GM12891 (cell line): ENCODE measurements at regions not wholly inside any gene's neighbourhood (a gene's known extent, or its start where the extent isn't known, plus 50 kb on each side); places are given as distances from the start of the nearest gene placed in this dataset.

Source experiments
- POLR2A ChIP-seq: IDR thresholded peaks from 2 replicates; pipeline ENCODE4 v1.6.1; 2011; ENCODE audit warnings: low read depth, low read length, control low read depth
- POLR2AphosphoS5 ChIP-seq: IDR thresholded peaks from 2 replicates; pipeline ENCODE4 v1.6.1; 2011; ENCODE audit warnings: low read depth, low read length, control low read depth

DNA sequence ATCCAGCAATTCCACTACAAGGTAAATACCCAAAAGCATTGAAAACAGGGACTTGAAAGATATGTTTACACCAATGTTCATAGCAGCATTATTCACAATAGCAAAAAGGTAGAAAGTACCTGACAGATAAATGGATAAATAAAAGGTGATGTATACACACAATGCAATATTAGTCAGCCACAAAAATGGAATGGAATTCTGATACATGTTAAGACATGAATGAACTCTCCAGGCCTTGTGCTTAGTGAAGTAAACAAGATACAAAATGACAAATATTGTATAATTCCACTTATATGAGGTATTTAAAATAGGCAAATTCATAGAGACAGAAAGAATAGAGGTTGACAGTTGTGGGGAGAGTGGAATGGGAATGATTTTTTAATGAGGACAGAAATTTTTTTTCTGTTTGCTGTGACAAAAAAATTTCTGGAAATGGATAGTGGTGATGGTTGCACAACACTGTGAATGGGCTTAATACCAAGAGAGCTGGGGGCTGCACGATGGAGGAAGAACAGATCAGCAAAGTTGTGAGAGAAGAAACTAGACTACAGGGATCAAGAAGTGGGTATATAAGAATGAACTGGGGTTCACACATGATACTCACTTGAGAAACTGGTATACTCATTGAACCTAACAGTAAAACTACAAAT is 137.2 kb downstream of the MZT1 start:
- TF ChIP-seq POLR2A (no peak), POLR2AphosphoS5 (no peak)
